Neural progenitor cell (in vitro differentiated cells): ENCODE measurements at regions not wholly inside any gene's neighbourhood (a gene's known extent, or its start where the extent isn't known, plus 50 kb on each side); places are given as distances from the start of the nearest gene placed in this dataset.
A peak's percentile ranks its signal among the peaks of the same experiment; 100 is the strongest.
"Not testable (repeated sequence)": the region's sequence is repeated elsewhere in the genome, so short reads cannot be mapped to it uniquely, and the experiment has no call there.

ENCODE experiments used
- DNase-seq: peaks from one replicate; pipeline ENCODE4 v3.0.0-alpha.2; 2016; ENCODE audit warnings: low spot score
- H2AFZ ChIP-seq: fragments of 200-600 bp; sonication (generic); replicated peaks from 2 replicates; pipeline ENCODE4 v1.6.1; 2016; ENCODE audit warnings: antibody characterized with exemption
- H3F3A ChIP-seq: fragments of 200-600 bp; sonication (generic); 2 replicates; pipeline ENCODE4 v1.6.1; 2016; ENCODE audit warnings: antibody characterized with exemption, low read depth
- H3K27ac ChIP-seq: fragments of 200-600 bp; sonication (generic); 2 replicates; pipeline ENCODE4 v1.5.1; 2016; ENCODE audit warnings: mild to moderate bottlenecking
- H3K27me3 ChIP-seq: fragments of 200-600 bp; sonication (generic); 2 replicates; pipeline ENCODE4 v1.6.1; 2016; ENCODE audit warnings: mild to moderate bottlenecking, moderate library complexity
- H3K36me3 ChIP-seq: fragments of 200-600 bp; sonication (generic); 2 replicates; pipeline ENCODE4 v1.5.1; 2016
- H3K4me1 ChIP-seq: fragments of 200-600 bp; sonication (generic); 2 replicates; pipeline ENCODE4 v1.6.1; 2016; ENCODE audit warnings: mixed run types
- H3K4me2 ChIP-seq: fragments of 200-600 bp; sonication (generic); 2 replicates; pipeline ENCODE4 v1.6.1; 2016
- H3K4me3 ChIP-seq: fragments of 200-600 bp; sonication (generic); 2 replicates; pipeline ENCODE4 v1.5.1; 2016
- H3K79me2 ChIP-seq: fragments of 200-600 bp; sonication (generic); 2 replicates; pipeline ENCODE4 v1.6.1; 2016; ENCODE audit warnings: low read depth
- H3K9ac ChIP-seq: fragments of 200-600 bp; sonication (generic); 2 replicates; pipeline ENCODE4 v1.6.1; 2016
- H3K9me3 ChIP-seq: fragments of 200-600 bp; sonication (generic); 2 replicates; pipeline ENCODE4 v1.5.1; 2016; ENCODE audit warnings: low read depth
- H4K20me1 ChIP-seq: fragments of 200-600 bp; sonication (generic); 2 replicates; pipeline ENCODE4 v1.6.1; 2016; ENCODE audit warnings: low read depth
- H3K27ac Mint-ChIP-seq: 3 replicates; pipeline ENCODE4 v1.8.0; 2021; ENCODE audit warnings: mixed read lengths
- H3K27me3 Mint-ChIP-seq: 2 replicates; pipeline ENCODE4 v1.8.0; 2022; ENCODE audit warnings: low read depth, mild to moderate bottlenecking, inconsistent platforms, moderate library complexity, mixed read lengths; ENCODE audit not compliant: insufficient read depth
- H3K36me3 Mint-ChIP-seq: 3 replicates; pipeline ENCODE4 v1.8.0; 2021; ENCODE audit warnings: mixed read lengths
- H3K4me1 Mint-ChIP-seq: 3 replicates; pipeline ENCODE4 v1.8.0; 2021; ENCODE audit warnings: mixed read lengths
- H3K4me3 Mint-ChIP-seq: 3 replicates; pipeline ENCODE4 v1.8.0; 2021; ENCODE audit warnings: mild to moderate bottlenecking, moderate library complexity, mixed read lengths
- H3K9me3 Mint-ChIP-seq: 3 replicates; pipeline ENCODE4 v1.8.0; 2020; ENCODE audit warnings: mixed read lengths
- CTCF ChIP-seq: fragments of 200-600 bp; sonication (generic); IDR thresholded peaks from 2 replicates; pipeline ENCODE4 v1.5.1; 2017; ENCODE audit warnings: antibody characterized with exemption, mild to moderate bottlenecking
- EZH2 ChIP-seq: fragments of 200-600 bp; sonication (generic); IDR thresholded peaks from 2 replicates; pipeline ENCODE4 v1.6.1; 2017; ENCODE audit warnings: antibody characterized with exemption, mild to moderate bottlenecking, moderate library complexity
- EZH2phosphoT487 ChIP-seq: fragments of 200-600 bp; sonication (generic); IDR thresholded peaks from 2 replicates; pipeline ENCODE4 v1.6.1; 2017; ENCODE audit warnings: antibody characterized with exemption

GRCh38 chr10:121677880-121678279 lies 79.6 kb upstream of the FGFR2 start:
- H3K9me3 ChIP-seq: peaks cover 10% of the 10 kb centered on the region
- Mint-ChIP-seq H3K9me3 (peaks cover 37% of the 10 kb centered on the region), H3K4me3 (no peak overlapping the region), H3K36me3 (peaks cover 10% of the 10 kb centered on the region), H3K27ac (no peak overlapping the region), H3K27me3 (peaks cover 22% of the 10 kb centered on the region), H3K4me1 (peaks cover 36% of the 10 kb centered on the region)
- no peak overlapping the region for H3K4me2 ChIP-seq
- peaks cover 31% of the 10 kb centered on the region for H3F3A ChIP-seq
- no peak overlapping the region for H3K9ac ChIP-seq
- no peaks in the 10 kb centered on the region for H3K79me2 ChIP-seq
- no peak for DNase-seq
- no peaks in the 10 kb centered on the region for H4K20me1 ChIP-seq
- no peaks in the 10 kb centered on the region for H3K27me3 ChIP-seq
- H3K4me3 ChIP-seq: no peak overlapping the region
- H3K4me1 ChIP-seq: peaks cover 24% of the 10 kb centered on the region
- H3K27ac ChIP-seq: no peak overlapping the region
- no peak overlapping the region for H2AFZ ChIP-seq
- TF ChIP-seq EZH2phosphoT487 (no peak), EZH2 (no peak), CTCF (no peak)
- no peaks in the 10 kb centered on the region for H3K36me3 ChIP-seq

- TF ChIP-seq EZH2: no peak
- Histone ChIP-seq H2AFZ (no peak overlapping the region), H3K4me2 (no peak overlapping the region), H3K9ac (no peak overlapping the region), H3K79me2 (no peaks in the 10 kb centered on the region), H3F3A (peaks cover 22% of the 10 kb centered on the region), H3K4me3 (no peak overlapping the region), H3K9me3 (peaks cover 10% of the 10 kb centered on the region), H3K27ac (no peak overlapping the region), H3K4me1 (peaks cover 13% of the 10 kb centered on the region), H3K36me3 (no peaks in the 10 kb centered on the region), H3K27me3 (no peaks in the 10 kb centered on the region), H4K20me1 (no peaks in the 10 kb centered on the region)
- no peak for DNase-seq
- Mint-ChIP-seq H3K27me3 (peaks cover 24% of the 10 kb centered on the region), H3K36me3 (peaks cover 10% of the 10 kb centered on the region), H3K27ac (no peak overlapping the region), H3K4me1 (peaks cover 27% of the 10 kb centered on the region), H3K4me3 (no peak overlapping the region), H3K9me3 (peaks cover 37% of the 10 kb centered on the region)
Observed at GRCh38 chr10:121675344-121675743, 77.1 kb upstream of the FGFR2 start.

- Histone ChIP-seq H3K4me1 (peaks cover 14% of the 10 kb centered on the region), H4K20me1 (no peaks in the 10 kb centered on the region), H3K27ac (no peak overlapping the region), H3K4me3 (no peak overlapping the region), H3K4me2 (no peak overlapping the region), H3K9me3 (peaks cover 10% of the 10 kb centered on the region), H3K27me3 (no peaks in the 10 kb centered on the region), H3F3A (peaks cover 17% of the 10 kb centered on the region), H3K9ac (no peak overlapping the region), H3K79me2 (no peaks in the 10 kb centered on the region), H2AFZ (no peak overlapping the region), H3K36me3 (no peaks in the 10 kb centered on the region)
- TF ChIP-seq EZH2phosphoT487: no peak
- no peak for TF ChIP-seq CTCF
- TF ChIP-seq EZH2: no peak
- H3K27me3 Mint-ChIP-seq: peaks cover 21% of the 10 kb centered on the region
- H3K9me3 Mint-ChIP-seq: peaks cover 36% of the 10 kb centered on the region
- no peak overlapping the region for H3K27ac Mint-ChIP-seq
- peaks cover 10% of the 10 kb centered on the region for H3K36me3 Mint-ChIP-seq
- no peak overlapping the region for H3K4me3 Mint-ChIP-seq
- no peak for DNase-seq
- H3K4me1 Mint-ChIP-seq: peaks cover 25% of the 10 kb centered on the region
Observed at GRCh38 chr10:121674885-121675284, 76.6 kb upstream of the FGFR2 start.

- Histone ChIP-seq H3K27ac (no peak overlapping the region), H3K36me3 (no peaks in the 10 kb centered on the region), H3F3A (peaks cover 20% of the 10 kb centered on the region), H2AFZ (no peak overlapping the region), H3K79me2 (no peaks in the 10 kb centered on the region), H3K27me3 (no peaks in the 10 kb centered on the region), H3K4me1 (peaks cover 32% of the 10 kb centered on the region), H3K4me3 (no peak overlapping the region), H3K4me2 (no peak overlapping the region), H3K9me3 (no peaks in the 10 kb centered on the region), H3K9ac (no peak overlapping the region), H4K20me1 (no peaks in the 10 kb centered on the region)
- DNase-seq: no peak
- Mint-ChIP-seq H3K27ac (peak overlapping the region; percentile 8), H3K27me3 (peaks cover 12% of the 10 kb centered on the region), H3K4me1 (peaks cover 39% of the 10 kb centered on the region), H3K36me3 (peaks cover 7% of the 10 kb centered on the region), H3K4me3 (peak overlapping the region; percentile 22), H3K9me3 (peaks cover 20% of the 10 kb centered on the region)
- TF ChIP-seq CTCF (no peak), EZH2phosphoT487 (no peak), EZH2 (no peak)
Observed at GRCh38 chr10:121672733-121673132, 74.5 kb upstream of the FGFR2 start.

- Histone ChIP-seq H3F3A (peaks cover 20% of the 10 kb centered on the region), H3K4me1 (peaks cover 32% of the 10 kb centered on the region)
- not testable (repeated sequence) for H3K79me2 ChIP-seq, H3K36me3 Mint-ChIP-seq, H3K9ac ChIP-seq, H3K27ac ChIP-seq, H3K27ac Mint-ChIP-seq, H3K27me3 ChIP-seq, H4K20me1 ChIP-seq, H3K4me2 ChIP-seq, H3K36me3 ChIP-seq, H3K4me3 Mint-ChIP-seq, H3K9me3 ChIP-seq, H3K4me3 ChIP-seq, DNase-seq, H2AFZ ChIP-seq
- Mint-ChIP-seq H3K9me3 (peaks cover 11% of the 10 kb centered on the region), H3K27me3 (peaks cover 16% of the 10 kb centered on the region), H3K4me1 (peaks cover 45% of the 10 kb centered on the region)
Observed at GRCh38 chr10:121669840-121670239, 71.6 kb upstream of the FGFR2 start.
